CD4-positive, alpha-beta T cell treated with Interleukin-15 for 1 hour (primary cell): ENCODE measurements at regions not wholly inside any gene's neighbourhood (a gene's known extent, or its start where the extent isn't known, plus 50 kb on each side); places are given as distances from the start of the nearest gene placed in this dataset.

ENCODE experiments used
- DNase-seq: peaks from one replicate; pipeline ENCODE4 v3.0.0-alpha.2; 2020

- DNase-seq, result no peak
Measured at GRCh38 chr2:220455351-220455990, 828.0 kb downstream of the SLC4A3 start.

- DNase-seq, result no peak
Measured at GRCh38 chr2:220458051-220458450, 830.6 kb downstream of the SLC4A3 start.

GRCh38 chr2:220460257-220460985 lies 833.0 kb downstream of the SLC4A3 start:
- DNase-seq, result no peak

GRCh38 chr2:220463876-220464275 lies 836.4 kb downstream of the SLC4A3 start:
- no peak for DNase-seq

- no peak for DNase-seq
Measured at GRCh38 chr2:220465700-220466099, 838.3 kb downstream of the SLC4A3 start.

GRCh38 chr2:220466251-220466691 lies 838.8 kb downstream of the SLC4A3 start:
- no peak for DNase-seq

- DNase-seq, result no peak
Measured at GRCh38 chr2:220469201-220469600, 841.8 kb downstream of the SLC4A3 start.

GRCh38 chr2:220473611-220474010 lies 846.2 kb downstream of the SLC4A3 start:
- DNase-seq, result no peak

GRCh38 chr2:220476877-220477276 lies 849.4 kb downstream of the SLC4A3 start:
- no peak for DNase-seq

- DNase-seq, result no peak
Measured at GRCh38 chr2:220478305-220479058, 851.1 kb downstream of the SLC4A3 start.

GRCh38 chr2:220482716-220483115 lies 855.3 kb downstream of the SLC4A3 start:
- DNase-seq, result no peak

- DNase-seq, result no peak
Measured at GRCh38 chr2:220489121-220489520, 861.7 kb downstream of the SLC4A3 start.

GRCh38 chr2:220491670-220492069 lies 864.2 kb downstream of the SLC4A3 start:
- no peak for DNase-seq

GRCh38 chr2:220493871-220494525 lies 866.6 kb downstream of the SLC4A3 start:
- no peak for DNase-seq

GRCh38 chr2:220496513-220496912 lies 869.1 kb downstream of the SLC4A3 start:
- no peak for DNase-seq

GRCh38 chr2:220499225-220499624 lies 871.8 kb downstream of the SLC4A3 start:
- no peak for DNase-seq

- DNase-seq, result no peak
Measured at GRCh38 chr2:220502539-220502938, 875.1 kb downstream of the SLC4A3 start.

- DNase-seq, result no peak
Measured at GRCh38 chr2:220503431-220503830, 876.0 kb downstream of the SLC4A3 start.

GRCh38 chr2:220504938-220505503 lies 877.6 kb downstream of the SLC4A3 start:
- DNase-seq, result no peak

- no peak for DNase-seq
Measured at GRCh38 chr2:220506466-220506865, 879.0 kb downstream of the SLC4A3 start.

- no peak for DNase-seq
Measured at GRCh38 chr2:220509096-220509757, 881.8 kb downstream of the SLC4A3 start.

- DNase-seq, result no peak
Measured at GRCh38 chr2:220509966-220510365, 882.5 kb downstream of the SLC4A3 start.
